ENCODE measurements at regions not wholly inside any gene's neighbourhood (a gene's known extent, or its start where the extent isn't known, plus 50 kb on each side); places are given as distances from the start of the nearest gene placed in this dataset.

DNA sequence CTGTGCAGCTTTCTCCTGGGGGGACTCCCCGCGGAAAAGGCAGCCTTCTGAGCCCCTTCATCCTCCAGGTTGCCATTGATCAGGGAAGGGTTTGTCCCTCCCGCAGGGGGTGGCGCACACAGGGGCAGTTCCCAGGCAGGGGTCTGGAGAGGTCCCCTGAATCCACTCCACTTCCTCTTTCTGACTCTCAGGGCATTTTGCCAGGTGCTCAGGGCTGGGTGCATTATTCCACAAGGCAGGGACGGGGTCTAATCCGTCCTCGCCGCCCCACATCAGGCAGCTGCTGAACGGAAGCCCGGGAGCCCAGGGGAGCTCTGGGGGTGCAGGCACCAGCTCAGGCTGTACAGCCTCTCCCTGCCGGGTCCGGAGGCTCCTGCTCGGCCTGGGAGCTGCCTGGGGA, 180.9 kb downstream of the TTLL2 start:
- no peak for DNase-seq (ENCODE audit: low spot score)
- Mint-ChIP-seq H3K27ac (no peak overlapping the region), H3K4me1 (ENCODE audit: low read depth in 2 of 2) (no peaks in the 10 kb centered on the region), H3K27me3 (peaks cover 6% of the 10 kb centered on the region in 2 donors), H3K9me3 (no peaks in the 10 kb centered on the region), H3K36me3 (no peaks in the 10 kb centered on the region), H3K4me3 (no peak overlapping the region)
- no peak for ATAC-seq

DNA sequence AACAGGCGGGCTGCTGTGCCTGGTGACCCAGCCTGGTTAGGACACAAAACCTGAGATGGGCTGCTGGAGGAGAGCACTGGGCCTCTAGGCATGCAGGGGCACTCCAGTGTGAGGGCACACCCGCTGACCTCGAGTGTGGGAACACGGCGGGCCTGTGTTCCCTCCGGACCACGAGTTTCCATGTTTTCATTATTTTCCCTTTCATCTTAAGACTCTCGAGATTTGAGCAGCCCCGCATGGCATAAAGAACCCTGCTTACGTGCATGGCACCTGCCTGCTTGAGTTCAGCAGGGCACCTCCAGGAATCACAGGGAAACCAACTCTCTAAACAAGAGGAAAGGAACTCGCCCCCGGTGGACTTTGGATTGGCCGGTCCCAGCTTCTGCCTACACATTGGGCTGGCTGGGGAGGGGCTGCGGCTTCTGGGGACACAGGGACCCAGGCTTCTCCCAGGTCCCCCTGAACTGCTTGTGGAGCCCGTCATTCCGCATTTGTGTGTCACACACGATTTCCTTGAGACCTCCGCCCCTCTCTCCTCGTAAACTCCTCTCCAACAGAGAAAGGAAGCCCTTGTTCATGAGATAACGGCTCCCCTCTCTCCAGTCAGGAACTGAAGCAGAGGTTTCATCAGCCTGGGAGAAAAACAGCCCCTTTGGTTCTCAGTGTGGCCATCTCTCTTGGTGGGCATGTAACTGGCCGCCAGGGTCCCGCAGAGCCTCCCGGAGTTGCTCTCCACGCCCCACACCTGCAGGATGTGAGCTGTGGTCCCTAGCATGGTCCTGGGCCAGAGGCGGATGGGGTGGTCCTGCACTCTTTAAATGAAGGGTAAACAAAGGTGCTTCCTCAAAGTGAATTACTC, 181.8 kb downstream of the TTLL2 start:
- no peaks in the 10 kb centered on the region for H3K4me1 Mint-ChIP-seq (ENCODE audit: low read depth in 2 of 2)
- no peak overlapping the region for H3K27ac Mint-ChIP-seq

GRCh38 chr6:167507376-167507945, 182.6 kb downstream of the TTLL2 start:
- no peak for ATAC-seq
- DNase-seq (ENCODE audit: low spot score) = no peak
- Mint-ChIP-seq H3K4me1 (ENCODE audit: low read depth in 2 of 2) (no peaks in the 10 kb centered on the region), H3K9me3 (no peaks in the 10 kb centered on the region), H3K27me3 (peaks cover 6 to 8% of the 10 kb centered on the region in 2 donors), H3K36me3 (no peaks in the 10 kb centered on the region), H3K27ac (no peak overlapping the region), H3K4me3 (no peak overlapping the region)

More for the DNA sequence above, 181.8 kb downstream of the TTLL2 start:
- Mint-ChIP-seq H3K9me3 (no peaks in the 10 kb centered on the region), H3K27me3 (peaks cover 6% of the 10 kb centered on the region in 2 donors), H3K4me3 (no peak overlapping the region), H3K36me3 (no peaks in the 10 kb centered on the region)
- no peak for ATAC-seq
- DNase-seq (ENCODE audit: low spot score) = no peak

GRCh38 chr6:167508919-167509852, 184.3 kb downstream of the TTLL2 start:
- Mint-ChIP-seq H3K9me3 (no peaks in the 10 kb centered on the region), H3K36me3 (no peaks in the 10 kb centered on the region), H3K4me1 (ENCODE audit: low read depth in 2 of 2) (no peaks in the 10 kb centered on the region), H3K4me3 (no peak overlapping the region), H3K27me3 (peaks cover 12 to 15% of the 10 kb centered on the region in 2 donors), H3K27ac (no peak overlapping the region)
- ATAC-seq (peak in 1 of 2 donors; percentile 3), DNase-seq (ENCODE audit: low spot score) (no peak)

DNA sequence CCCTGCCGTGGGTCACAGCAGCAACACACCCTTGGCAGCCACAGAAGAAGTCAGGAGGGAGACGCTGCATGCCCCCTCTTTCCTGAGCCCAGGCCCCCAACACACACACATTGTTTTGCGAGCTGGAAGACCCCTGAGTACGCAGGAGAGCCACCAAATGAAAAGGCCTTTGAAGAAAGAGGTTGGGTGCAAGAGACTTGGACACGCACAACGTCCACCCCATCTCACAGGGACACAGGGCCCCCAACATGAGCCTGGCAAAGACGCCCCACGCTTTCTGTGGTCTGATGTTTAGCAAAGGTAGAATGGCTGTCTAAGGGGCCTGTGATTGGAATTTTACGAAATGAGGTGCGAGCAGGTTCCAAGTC, 185.0 kb downstream of the TTLL2 start:
- no peaks in the 10 kb centered on the region for H3K9me3 Mint-ChIP-seq
- DNase-seq (ENCODE audit: low spot score) = no peak
- no peak for ATAC-seq
- peaks cover 12 to 15% of the 10 kb centered on the region in 2 donors for H3K27me3 Mint-ChIP-seq
- no peaks in the 10 kb centered on the region for H3K36me3 Mint-ChIP-seq
- H3K27ac Mint-ChIP-seq = no peak overlapping the region
- no peak overlapping the region for H3K4me3 Mint-ChIP-seq
- H3K4me1 Mint-ChIP-seq (ENCODE audit: low read depth in 2 of 2) = no peaks in the 10 kb centered on the region

DNA sequence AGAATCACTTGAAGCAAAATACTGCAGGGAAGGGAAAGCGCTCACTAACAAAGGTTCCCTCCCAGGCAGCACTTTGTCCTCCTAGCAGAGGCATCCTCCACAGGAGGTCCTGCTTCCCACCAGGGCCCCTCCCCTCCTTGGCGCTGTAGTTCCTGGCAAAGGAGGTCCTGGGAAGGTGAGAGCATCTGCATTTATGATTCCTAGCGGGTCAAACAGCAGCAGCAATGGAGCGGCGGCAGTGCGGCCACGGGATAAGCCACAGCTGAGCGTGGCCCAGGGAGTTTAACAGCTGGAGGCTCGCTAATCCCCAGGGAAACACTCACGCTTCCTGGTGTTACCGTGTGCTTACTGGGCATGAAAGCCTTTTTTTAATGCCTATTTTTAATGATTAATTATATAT, 185.8 kb downstream of the TTLL2 start:
- H3K36me3 Mint-ChIP-seq = no peaks in the 10 kb centered on the region
- no peak overlapping the region for H3K4me3 Mint-ChIP-seq
- no peak overlapping the region for H3K27ac Mint-ChIP-seq
- ATAC-seq = no peak
- DNase-seq (ENCODE audit: low spot score) = no peak
- H3K4me1 Mint-ChIP-seq (ENCODE audit: low read depth in 2 of 2) = no peaks in the 10 kb centered on the region
- H3K27me3 Mint-ChIP-seq = peaks cover 12 to 15% of the 10 kb centered on the region in 2 donors
- no peaks in the 10 kb centered on the region for H3K9me3 Mint-ChIP-seq

DNA sequence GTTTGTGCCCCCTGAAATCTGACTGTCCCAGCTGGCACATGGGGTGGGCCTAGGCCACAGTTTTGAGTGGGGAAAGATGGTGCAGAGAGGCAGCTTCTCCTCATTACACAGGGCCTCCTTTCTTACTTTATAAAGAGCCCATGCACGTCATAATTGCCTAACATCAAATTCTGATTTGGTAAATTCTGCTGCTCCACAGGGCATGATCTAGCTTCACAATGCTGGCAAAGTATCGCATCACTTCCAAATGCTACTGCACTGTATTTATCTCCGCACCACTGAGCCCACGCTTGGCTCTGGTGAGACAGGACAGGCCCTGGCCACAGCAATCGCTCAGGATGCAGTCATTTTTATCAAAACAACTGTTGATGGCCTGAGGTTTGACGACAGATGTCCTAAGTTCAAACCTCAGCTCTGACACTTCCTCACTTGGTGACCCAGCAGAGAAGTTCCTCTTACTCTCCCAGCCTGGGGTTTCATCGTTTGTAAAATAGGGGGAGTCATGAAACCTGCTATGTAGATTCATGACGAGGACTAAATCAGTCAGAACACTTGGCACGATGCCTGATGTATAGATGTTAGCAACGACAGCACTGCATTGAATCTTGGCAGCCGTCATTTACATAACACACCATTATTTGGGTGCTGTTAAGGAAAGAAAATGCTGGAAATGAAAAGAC, 187.9 kb downstream of the TTLL2 start:
- no peaks in the 10 kb centered on the region for H3K36me3 Mint-ChIP-seq
- DNase-seq (ENCODE audit: low spot score) (no peak), ATAC-seq (no peak)
- peaks cover 12 to 15% of the 10 kb centered on the region in 2 donors for H3K27me3 Mint-ChIP-seq
- H3K27ac Mint-ChIP-seq = no peak overlapping the region
- no peaks in the 10 kb centered on the region for H3K4me1 Mint-ChIP-seq (ENCODE audit: low read depth in 2 of 2)
- H3K4me3 Mint-ChIP-seq = no peak overlapping the region
- no peaks in the 10 kb centered on the region for H3K9me3 Mint-ChIP-seq

GRCh38 chr6:167513778-167514177, 188.9 kb downstream of the TTLL2 start:
- H3K4me3 Mint-ChIP-seq = no peak overlapping the region
- H3K4me1 Mint-ChIP-seq (ENCODE audit: low read depth in 2 of 2) = no peaks in the 10 kb centered on the region
- no peak overlapping the region for H3K27ac Mint-ChIP-seq
- DNase-seq (ENCODE audit: low spot score) = no peak
- H3K36me3 Mint-ChIP-seq = no peaks in the 10 kb centered on the region
- peaks cover 12 to 15% of the 10 kb centered on the region in 2 donors for H3K27me3 Mint-ChIP-seq
- no peak for ATAC-seq
- no peaks in the 10 kb centered on the region for H3K9me3 Mint-ChIP-seq

GRCh38 chr6:167514524-167514923, 189.6 kb downstream of the TTLL2 start:
- Mint-ChIP-seq H3K4me3 (no peak overlapping the region), H3K36me3 (no peaks in the 10 kb centered on the region), H3K27me3 (peaks cover 6 to 9% of the 10 kb centered on the region in 2 donors), H3K27ac (no peak overlapping the region), H3K4me1 (ENCODE audit: low read depth in 2 of 2) (no peaks in the 10 kb centered on the region), H3K9me3 (no peaks in the 10 kb centered on the region)
- ATAC-seq (no peak), DNase-seq (ENCODE audit: low spot score) (no peak)

- no peak overlapping the region for H3K27ac Mint-ChIP-seq
- no peak overlapping the region for H3K4me3 Mint-ChIP-seq
- DNase-seq (ENCODE audit: low spot score) (no peak), ATAC-seq (no peak)
- H3K9me3 Mint-ChIP-seq = no peaks in the 10 kb centered on the region
- H3K36me3 Mint-ChIP-seq = no peaks in the 10 kb centered on the region
- H3K4me1 Mint-ChIP-seq (ENCODE audit: low read depth in 2 of 2) = no peaks in the 10 kb centered on the region
- H3K27me3 Mint-ChIP-seq = peaks cover 6 to 16% of the 10 kb centered on the region in 2 donors
Measured at GRCh38 chr6:167515873-167516507, 191.1 kb downstream of the TTLL2 start.

- Mint-ChIP-seq H3K27ac (no peak overlapping the region), H3K4me3 (no peak overlapping the region), H3K4me1 (ENCODE audit: low read depth in 2 of 2) (no peaks in the 10 kb centered on the region), H3K36me3 (no peaks in the 10 kb centered on the region), H3K27me3 (peaks cover 5 to 16% of the 10 kb centered on the region in 2 donors), H3K9me3 (no peaks in the 10 kb centered on the region)
- DNase-seq (ENCODE audit: low spot score) (no peak), ATAC-seq (no peak)
Measured at GRCh38 chr6:167517254-167517916, 192.5 kb downstream of the TTLL2 start.

DNA sequence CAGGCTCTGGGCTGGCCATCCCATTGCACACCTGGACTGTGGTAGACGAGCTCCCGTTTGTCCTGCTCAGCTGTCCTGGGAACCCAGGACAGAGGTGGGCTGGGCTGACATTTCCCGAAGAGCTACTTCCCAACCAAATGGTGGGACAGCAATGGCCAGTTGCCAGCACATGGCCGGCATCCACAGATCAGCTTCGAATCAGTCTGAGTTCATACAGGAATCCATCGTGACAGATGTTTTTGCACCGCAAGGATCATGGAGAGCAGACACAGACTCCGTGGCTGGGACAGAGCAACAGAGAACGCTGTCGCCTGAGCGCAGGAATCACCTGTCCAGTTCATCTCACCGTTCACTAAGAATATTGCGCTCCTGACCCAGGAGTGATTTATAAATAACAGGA, 198.5 kb downstream of the TTLL2 start:
- H3K9me3 Mint-ChIP-seq = no peaks in the 10 kb centered on the region
- H3K27ac Mint-ChIP-seq = no peak overlapping the region
- peaks cover 7 to 11% of the 10 kb centered on the region in 2 donors for H3K27me3 Mint-ChIP-seq
- DNase-seq (ENCODE audit: low spot score) = no peak
- no peak for ATAC-seq
- H3K36me3 Mint-ChIP-seq = no peaks in the 10 kb centered on the region
- H3K4me3 Mint-ChIP-seq = no peak overlapping the region
- H3K4me1 Mint-ChIP-seq (ENCODE audit: low read depth in 2 of 2) = peaks cover 0 to 6% of the 10 kb centered on the region in 2 donors

Data from natural killer cell treated with Interleukin-12 subunit alpha and Interleukin-12 subunit beta and Interleukin-15 and Interleukin-18, amount 100 ng/mL, for 72 hours (primary cell).